GM21515 (cell line): ENCODE measurements at regions not wholly inside any gene's neighbourhood (a gene's known extent, or its start where the extent isn't known, plus 50 kb on each side); places are given as distances from the start of the nearest gene placed in this dataset.

ENCODE experiments used
- ATAC-seq: cut with Tn5 transposase; IDR thresholded peaks from one replicate; pipeline ENCODE4 v1.9.1; 2021; ENCODE audit not compliant: unreplicated experiment

- no peak for ATAC-seq
Measured at GRCh38 chr20:40326784-40327183, 362.3 kb downstream of the MAFB start.

- no peak for ATAC-seq
Measured at GRCh38 chr20:40325006-40325568, 363.9 kb downstream of the MAFB start.

GRCh38 chr20:40323361-40323794, 365.7 kb downstream of the MAFB start:
- no peak for ATAC-seq

- ATAC-seq = no peak
Measured at GRCh38 chr20:40322941-40323340, 366.1 kb downstream of the MAFB start.

- ATAC-seq = no peak
Measured at GRCh38 chr20:40320517-40321011, 368.5 kb downstream of the MAFB start.

GRCh38 chr20:40319741-40320516, 369.1 kb downstream of the MAFB start:
- no peak for ATAC-seq

- ATAC-seq = no peak
Measured at GRCh38 chr20:40319056-40319455, 370.0 kb downstream of the MAFB start.

GRCh38 chr20:40317156-40317790, 371.8 kb downstream of the MAFB start:
- ATAC-seq = no peak

- ATAC-seq = no peak
Measured at GRCh38 chr20:40314278-40314677, 374.8 kb downstream of the MAFB start.

- no peak for ATAC-seq
Measured at GRCh38 chr20:40313730-40314129, 375.3 kb downstream of the MAFB start.

- ATAC-seq = no peak
Measured at GRCh38 chr20:40309731-40310130, 379.3 kb downstream of the MAFB start.

- no peak for ATAC-seq
Measured at GRCh38 chr20:40307997-40308396, 381.0 kb downstream of the MAFB start.

- no peak for ATAC-seq
Measured at GRCh38 chr20:40307268-40307667, 381.8 kb downstream of the MAFB start.

- ATAC-seq = no peak
Measured at GRCh38 chr20:40305303-40305702, 383.7 kb downstream of the MAFB start.

- no peak for ATAC-seq
Measured at GRCh38 chr20:40304119-40304613, 384.9 kb downstream of the MAFB start.

- no peak for ATAC-seq
Measured at GRCh38 chr20:40294747-40295146, 394.3 kb downstream of the MAFB start.

GRCh38 chr20:40294175-40294574, 394.9 kb downstream of the MAFB start:
- ATAC-seq = no peak

- no peak for ATAC-seq
Measured at GRCh38 chr20:40293740-40294139, 395.3 kb downstream of the MAFB start.

GRCh38 chr20:40291493-40292135, 397.4 kb downstream of the MAFB start:
- no peak for ATAC-seq

GRCh38 chr20:40287683-40288082, 401.4 kb downstream of the MAFB start:
- ATAC-seq = no peak

GRCh38 chr20:40286975-40287531, 402.0 kb downstream of the MAFB start:
- no peak for ATAC-seq
